GM18868 (cell line): ENCODE measurements at regions not wholly inside any gene's neighbourhood (a gene's known extent, or its start where the extent isn't known, plus 50 kb on each side); places are given as distances from the start of the nearest gene placed in this dataset.

Source experiments
- ATAC-seq: cut with Tn5 transposase; IDR thresholded peaks from one replicate; pipeline ENCODE4 v1.9.1; 2021; ENCODE audit warnings: mild to moderate bottlenecking, moderate library complexity; ENCODE audit not compliant: unreplicated experiment

- ATAC-seq, result peak; percentile 47
Observed at GRCh38 chr15:39139431-39140059, 441.3 kb upstream of the THBS1 start.

- peak; percentile 79 for ATAC-seq
Observed at GRCh38 chr15:39140060-39140604, 440.7 kb upstream of the THBS1 start.

- no peak for ATAC-seq
Observed at GRCh38 chr15:39142500-39142899, 438.4 kb upstream of the THBS1 start.

GRCh38 chr15:39143479-39143878 is 437.4 kb upstream of the THBS1 start:
- ATAC-seq, result no peak

GRCh38 chr15:39144051-39144450 is 436.8 kb upstream of the THBS1 start:
- ATAC-seq, result no peak

- no peak for ATAC-seq
Observed at GRCh38 chr15:39144613-39145499, 436.0 kb upstream of the THBS1 start.

- ATAC-seq, result no peak
Observed at GRCh38 chr15:39145854-39146625, 434.8 kb upstream of the THBS1 start.

GRCh38 chr15:39149636-39150150 is 431.2 kb upstream of the THBS1 start:
- ATAC-seq, result no peak

- peak; percentile 58 for ATAC-seq
Observed at GRCh38 chr15:39151545-39151944, 429.3 kb upstream of the THBS1 start.

- ATAC-seq, result no peak
Observed at GRCh38 chr15:39153058-39153714, 427.7 kb upstream of the THBS1 start.

- no peak for ATAC-seq
Observed at GRCh38 chr15:39153716-39154115, 427.2 kb upstream of the THBS1 start.

- no peak for ATAC-seq
Observed at GRCh38 chr15:39154227-39154638, 426.6 kb upstream of the THBS1 start.

- no peak for ATAC-seq
Observed at GRCh38 chr15:39154776-39155175, 426.1 kb upstream of the THBS1 start.

- no peak for ATAC-seq
Observed at GRCh38 chr15:39156166-39156565, 424.7 kb upstream of the THBS1 start.

- ATAC-seq, result no peak
Observed at GRCh38 chr15:39156646-39157250, 424.1 kb upstream of the THBS1 start.

- no peak for ATAC-seq
Observed at GRCh38 chr15:39157882-39158281, 423.0 kb upstream of the THBS1 start.

- no peak for ATAC-seq
Observed at GRCh38 chr15:39159833-39160232, 421.0 kb upstream of the THBS1 start.

GRCh38 chr15:39161096-39161495 is 419.8 kb upstream of the THBS1 start:
- no peak for ATAC-seq

GRCh38 chr15:39165020-39165706 is 415.7 kb upstream of the THBS1 start:
- no peak for ATAC-seq
